Astrocyte (in vitro differentiated cells and primary cell): ENCODE measurements at regions not wholly inside any gene's neighbourhood (a gene's known extent, or its start where the extent isn't known, plus 50 kb on each side); places are given as distances from the start of the nearest gene placed in this dataset.

Source experiments
- CTCF ChIP-seq: IDR thresholded peaks from 2 replicates; pipeline ENCODE4 v1.5.1; 2011; ENCODE audit warnings: low read depth, mild to moderate bottlenecking, inconsistent platforms, low read length, moderate library complexity; ENCODE audit not compliant: insufficient read depth
- EZH2 ChIP-seq: IDR thresholded peaks from 2 replicates; pipeline ENCODE4 v1.6.1; 2012; ENCODE audit warnings: mild to moderate bottlenecking, low read length, inconsistent platforms; ENCODE audit not compliant: insufficient read depth

GRCh38 chr20:4352348-4352747 lies 103.3 kb upstream of the ADRA1D start:
- TF ChIP-seq CTCF (no peak), EZH2 (no peak)
